GM12865 (cell line): ENCODE measurements at regions not wholly inside any gene's neighbourhood (a gene's known extent, or its start where the extent isn't known, plus 50 kb on each side); places are given as distances from the start of the nearest gene placed in this dataset.
A peak's percentile ranks its signal among the peaks of the same experiment; 100 is the strongest.

ENCODE experiments used
- DNase-seq: peaks from one replicate; pipeline ENCODE4 v3.0.0; 2010; ENCODE audit warnings: low read depth
- H3K4me3 ChIP-seq: 2 replicates; pipeline ENCODE4 v1.5.1; 2011; ENCODE audit warnings: mild to moderate bottlenecking, low read depth, low read length, control low read depth
- CTCF ChIP-seq: IDR thresholded peaks from 2 replicates; pipeline ENCODE4 v1.5.1; 2011; ENCODE audit warnings: low read length, control low read depth, low read depth, inconsistent platforms; ENCODE audit not compliant: insufficient read depth; ENCODE audit errors: missing control alignments

GRCh38 chr15:37756407-37756806, 178.0 kb upstream of the TMCO5A start:
- no peak for DNase-seq
- H3K4me3 ChIP-seq: no peak overlapping the region
- no peak for TF ChIP-seq CTCF

GRCh38 chr15:37758412-37758811, 176.0 kb upstream of the TMCO5A start:
- no peak for DNase-seq
- H3K4me3 ChIP-seq: no peak overlapping the region
- no peak for TF ChIP-seq CTCF

- peak; percentile 31 for DNase-seq
- peak; percentile 27 for TF ChIP-seq CTCF
- H3K4me3 ChIP-seq: no peak overlapping the region
These were observed 169.7 kb upstream of the TMCO5A start for GRCh38 chr15:37764733-37765191.

GRCh38 chr15:37765786-37766185, 168.7 kb upstream of the TMCO5A start:
- DNase-seq: peak; percentile 9
- no peak overlapping the region for H3K4me3 ChIP-seq
- no peak for TF ChIP-seq CTCF

GRCh38 chr15:37767841-37768455, 166.5 kb upstream of the TMCO5A start:
- no peak overlapping the region for H3K4me3 ChIP-seq
- DNase-seq: no peak
- TF ChIP-seq CTCF: no peak

- no peak overlapping the region for H3K4me3 ChIP-seq
These were observed 163.0 kb upstream of the TMCO5A start for GRCh38 chr15:37771465-37771864.

More at GRCh38 chr15:37771465-37771864, 163.0 kb upstream of the TMCO5A start:
- no peak for TF ChIP-seq CTCF
- DNase-seq: no peak
